Karpas-422 (cell line): ENCODE measurements at regions not wholly inside any gene's neighbourhood (a gene's known extent, or its start where the extent isn't known, plus 50 kb on each side); places are given as distances from the start of the nearest gene placed in this dataset.

ENCODE experiments used
- DNase-seq: peaks from one replicate; pipeline ENCODE4 v3.0.0-alpha.2; 2015
- H2AFZ ChIP-seq: fragments of 200-600 bp; sonication (generic); 2 replicates; pipeline ENCODE4 v1.6.1; 2014; ENCODE audit warnings: antibody characterized with exemption, low read length, mixed read lengths
- H3K27ac ChIP-seq: fragments of 200-600 bp; sonication (generic); 2 replicates; pipeline ENCODE4 v1.5.1; 2014; ENCODE audit warnings: mild to moderate bottlenecking, low read length, moderate library complexity
- H3K27me3 ChIP-seq: fragments of 200-600 bp; sonication (generic); 2 replicates; pipeline ENCODE4 v1.6.1; 2014; ENCODE audit warnings: low read length, mixed read lengths
- H3K36me3 ChIP-seq: fragments of 200-600 bp; sonication (generic); 2 replicates; pipeline ENCODE4 v1.6.1; 2014; ENCODE audit warnings: low read length, mixed read lengths; ENCODE audit not compliant: insufficient read depth
- H3K4me1 ChIP-seq: fragments of 200-600 bp; sonication (generic); 2 replicates; pipeline ENCODE4 v1.6.1; 2014; ENCODE audit warnings: mild to moderate bottlenecking, low read length, mixed read lengths
- H3K4me2 ChIP-seq: fragments of 200-600 bp; sonication (generic); 2 replicates; pipeline ENCODE4 v1.6.1; 2014; ENCODE audit warnings: low read length, low read depth, mild to moderate bottlenecking; ENCODE audit not compliant: poor library complexity, severe bottlenecking
- H3K4me3 ChIP-seq: fragments of 200-600 bp; sonication (generic); 2 replicates; pipeline ENCODE4 v1.5.1; 2014; ENCODE audit warnings: mild to moderate bottlenecking, antibody characterized with exemption, low read length, mixed read lengths
- H3K79me2 ChIP-seq: fragments of 200-600 bp; sonication (generic); 2 replicates; pipeline ENCODE4 v1.6.1; 2014; ENCODE audit warnings: mild to moderate bottlenecking, low read length, mixed read lengths
- H3K9ac ChIP-seq: fragments of 200-600 bp; sonication (generic); 2 replicates; pipeline ENCODE4 v1.6.0; 2014; ENCODE audit warnings: low read length
- H3K9me2 ChIP-seq: fragments of 200-600 bp; sonication (generic), shearing (Covaris generic); replicated peaks from 2 replicates; pipeline ENCODE4 v1.6.0; 2014; ENCODE audit warnings: mild to moderate bottlenecking, low read length, moderate library complexity; ENCODE audit not compliant: insufficient read depth
- H3K9me3 ChIP-seq: fragments of 300-700, 200-600 bp; sonication (generic); 2 replicates; pipeline ENCODE4 v1.6.1; 2014; ENCODE audit warnings: low read length, mixed read lengths
- H4K20me1 ChIP-seq: fragments of 200-600 bp; sonication (generic); 2 replicates; pipeline ENCODE4 v1.6.1; 2014; ENCODE audit warnings: mild to moderate bottlenecking, antibody characterized with exemption, low read length, low read depth; ENCODE audit not compliant: insufficient read depth

- Histone ChIP-seq H3K27me3 (no peaks in the 10 kb centered on the region), H4K20me1 (no peaks in the 10 kb centered on the region), H2AFZ (no peak overlapping the region), H3K4me2 (no peak overlapping the region), H3K9ac (no peak overlapping the region), H3K4me1 (no peaks in the 10 kb centered on the region), H3K4me3 (no peak overlapping the region), H3K79me2 (no peaks in the 10 kb centered on the region), H3K9me3 (no peaks in the 10 kb centered on the region), H3K27ac (no peak overlapping the region), H3K9me2 (no peaks in the 10 kb centered on the region), H3K36me3 (no peaks in the 10 kb centered on the region)
- DNase-seq = no peak
Measured at GRCh38 chr3:137509354-137510045, 254.6 kb upstream of the SOX14 start.

DNA sequence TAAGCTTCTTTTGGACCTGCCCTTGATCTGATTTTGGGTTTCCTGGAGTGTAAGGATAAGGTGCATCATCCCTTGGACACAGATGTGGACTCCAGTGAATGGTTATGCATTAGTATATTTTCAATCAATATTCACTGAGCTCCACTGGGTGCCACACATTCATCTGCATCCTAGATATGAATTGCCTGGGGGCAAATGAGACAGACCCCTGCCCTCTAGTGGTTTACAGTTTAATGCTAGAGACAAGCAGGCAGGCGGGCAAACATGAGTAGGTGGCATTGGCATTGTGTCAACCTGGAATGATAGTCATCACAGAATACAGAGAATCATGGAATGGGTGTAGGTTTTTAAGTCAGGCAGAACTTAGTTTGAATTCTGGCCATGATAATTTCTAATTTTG, 252.5 kb upstream of the SOX14 start:
- H3K4me3 ChIP-seq = no peak overlapping the region
- H4K20me1 ChIP-seq = no peaks in the 10 kb centered on the region
- H3K9me3 ChIP-seq = no peaks in the 10 kb centered on the region
- H3K27me3 ChIP-seq = no peaks in the 10 kb centered on the region
- H3K9ac ChIP-seq = no peak overlapping the region
- no peak overlapping the region for H3K4me2 ChIP-seq
- no peaks in the 10 kb centered on the region for H3K79me2 ChIP-seq
- H3K4me1 ChIP-seq = no peaks in the 10 kb centered on the region
- no peaks in the 10 kb centered on the region for H3K9me2 ChIP-seq
- no peak for DNase-seq
- no peak overlapping the region for H2AFZ ChIP-seq
- no peaks in the 10 kb centered on the region for H3K36me3 ChIP-seq
- H3K27ac ChIP-seq = no peak overlapping the region

DNA sequence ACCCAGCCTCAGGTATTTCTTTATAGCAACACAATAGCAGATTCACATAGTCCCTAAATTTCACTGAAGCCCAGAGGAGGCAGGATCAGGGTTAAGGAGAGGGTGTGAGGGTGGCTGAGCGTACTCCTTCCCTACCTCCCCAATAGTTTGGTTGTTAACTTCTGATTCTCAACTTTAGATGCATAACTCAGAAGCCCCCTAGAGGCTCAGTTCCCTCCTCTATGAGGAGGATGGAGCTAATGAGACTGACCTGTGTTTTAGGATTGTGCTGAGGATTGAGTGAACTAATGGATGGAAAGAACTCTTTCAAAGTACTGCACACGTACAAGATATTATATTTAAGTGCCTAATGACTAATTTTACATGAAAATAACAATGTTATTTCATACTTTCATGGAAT, 249.3 kb upstream of the SOX14 start:
- Histone ChIP-seq H3K9ac (no peak overlapping the region), H3K27me3 (no peaks in the 10 kb centered on the region), H2AFZ (no peak overlapping the region), H3K79me2 (no peaks in the 10 kb centered on the region), H3K4me1 (no peaks in the 10 kb centered on the region), H3K36me3 (no peaks in the 10 kb centered on the region), H3K27ac (no peak overlapping the region), H3K4me3 (no peak overlapping the region), H3K4me2 (no peak overlapping the region), H3K9me3 (no peaks in the 10 kb centered on the region), H3K9me2 (no peaks in the 10 kb centered on the region), H4K20me1 (no peaks in the 10 kb centered on the region)
- peak; percentile 50 for DNase-seq

GRCh38 chr3:137519602-137520001, 244.5 kb upstream of the SOX14 start:
- Histone ChIP-seq H3K79me2 (no peaks in the 10 kb centered on the region), H3K27me3 (0 out of 2 replicates have a peak, but pooled peaks cover 3% of the 10 kb centered on the region), H2AFZ (no peak overlapping the region)

DNA sequence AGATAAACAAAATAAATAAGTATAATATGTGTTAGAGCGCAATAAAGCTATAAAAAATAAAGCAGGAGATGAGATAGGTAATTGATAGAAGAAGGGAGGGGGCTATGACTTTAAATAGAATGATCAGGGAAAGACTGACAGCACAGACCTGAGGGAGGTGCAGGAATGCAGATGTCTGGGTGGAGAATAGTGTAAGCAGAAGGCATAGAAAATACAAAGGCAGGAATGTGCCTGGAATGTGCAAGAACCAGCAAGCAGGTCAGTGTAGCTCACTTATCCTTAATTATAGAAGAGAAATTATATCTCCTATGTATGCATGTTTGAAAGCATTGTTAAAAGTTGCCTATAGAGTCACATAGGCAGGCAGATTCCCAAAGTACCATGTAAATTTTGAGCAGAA, 239.4 kb upstream of the SOX14 start:
- Histone ChIP-seq H3K27ac (no peak overlapping the region), H3K79me2 (no peaks in the 10 kb centered on the region), H3K4me2 (no peak overlapping the region), H3K4me3 (no peak overlapping the region), H3K9me2 (peaks cover 4% of the 10 kb centered on the region; the same call in 1 of the 2 replicates), H3K27me3 (0 out of 2 replicates have a peak, but pooled peaks cover 3% of the 10 kb centered on the region), H3K4me1 (peaks cover under 1% of the 10 kb centered on the region; the same call in 1 of the 2 replicates), H2AFZ (no peak overlapping the region), H3K9ac (no peak overlapping the region), H3K36me3 (no peaks in the 10 kb centered on the region), H4K20me1 (no peaks in the 10 kb centered on the region), H3K9me3 (no peaks in the 10 kb centered on the region)
- DNase-seq = no peak

More at GRCh38 chr3:137519602-137520001, 244.5 kb upstream of the SOX14 start:
- H3K36me3 ChIP-seq = no peaks in the 10 kb centered on the region
- H3K9me2 ChIP-seq = no peaks in the 10 kb centered on the region
- H3K27ac ChIP-seq = no peak overlapping the region
- no peak overlapping the region for H3K4me3 ChIP-seq
- DNase-seq = no peak
- no peaks in the 10 kb centered on the region for H3K4me1 ChIP-seq
- no peak overlapping the region for H3K4me2 ChIP-seq
- no peak overlapping the region for H3K9ac ChIP-seq
- H3K9me3 ChIP-seq = no peaks in the 10 kb centered on the region
- H4K20me1 ChIP-seq = no peaks in the 10 kb centered on the region

- H3K4me3 ChIP-seq = no peak overlapping the region
- no peaks in the 10 kb centered on the region for H3K36me3 ChIP-seq
- H3K27ac ChIP-seq = no peak overlapping the region
- DNase-seq = no peak
- no peaks in the 10 kb centered on the region for H4K20me1 ChIP-seq
- H3K4me1 ChIP-seq = peaks cover 8% of the 10 kb centered on the region
- no peak overlapping the region for H3K4me2 ChIP-seq
- H3K9me3 ChIP-seq = no peaks in the 10 kb centered on the region
- H3K79me2 ChIP-seq = no peaks in the 10 kb centered on the region
- 0 out of 2 replicates have a peak, but pooled peaks cover 3% of the 10 kb centered on the region for H3K27me3 ChIP-seq
- peaks cover 4% of the 10 kb centered on the region; the same call in 1 of the 2 replicates for H3K9me2 ChIP-seq
- no peak overlapping the region for H3K9ac ChIP-seq
- no peak overlapping the region for H2AFZ ChIP-seq
Measured at GRCh38 chr3:137525471-137525870, 238.6 kb upstream of the SOX14 start.

DNA sequence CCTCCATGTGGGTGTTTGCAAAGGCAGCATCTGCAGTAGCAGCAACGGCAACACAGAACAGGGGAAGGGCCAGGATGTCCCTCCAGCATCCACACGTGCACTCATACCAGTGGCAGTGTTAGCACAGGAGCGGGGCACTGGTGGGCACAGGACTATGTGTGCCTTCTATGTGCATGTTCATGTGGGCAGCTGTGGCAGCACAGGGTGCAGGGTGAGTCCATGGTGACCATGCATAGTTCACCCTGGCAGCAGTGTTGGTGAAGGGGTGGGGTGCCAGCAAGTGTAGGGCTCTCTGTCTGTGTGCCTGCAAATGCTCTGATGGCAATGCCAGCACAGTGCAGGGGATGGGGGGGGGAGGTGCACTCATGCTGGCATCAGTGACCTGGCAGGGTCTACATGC, 222.1 kb upstream of the SOX14 start:
- Histone ChIP-seq H4K20me1 (no peaks in the 10 kb centered on the region), H3K36me3 (no peaks in the 10 kb centered on the region), H3K4me1 (no peaks in the 10 kb centered on the region), H3K27ac (no peak overlapping the region), H3K9me2 (no peaks in the 10 kb centered on the region), H3K9me3 (no peaks in the 10 kb centered on the region), H2AFZ (no peak overlapping the region), H3K4me3 (no peak overlapping the region), H3K27me3 (no peaks in the 10 kb centered on the region), H3K9ac (no peak overlapping the region), H3K4me2 (no peak overlapping the region), H3K79me2 (no peaks in the 10 kb centered on the region)
- no peak for DNase-seq

GRCh38 chr3:137554242-137554641, 209.9 kb upstream of the SOX14 start:
- Histone ChIP-seq H3K79me2 (no peaks in the 10 kb centered on the region), H3K4me2 (no peak overlapping the region)

More at GRCh38 chr3:137554242-137554641, 209.9 kb upstream of the SOX14 start:
- no peaks in the 10 kb centered on the region for H4K20me1 ChIP-seq
- DNase-seq = no peak
- H3K9me3 ChIP-seq = no peaks in the 10 kb centered on the region
- no peak overlapping the region for H3K4me3 ChIP-seq
- no peak overlapping the region for H3K27ac ChIP-seq
- H3K36me3 ChIP-seq = no peaks in the 10 kb centered on the region
- no peaks in the 10 kb centered on the region for H3K27me3 ChIP-seq
- no peak overlapping the region for H2AFZ ChIP-seq
- H3K9ac ChIP-seq = no peak overlapping the region
- no peaks in the 10 kb centered on the region for H3K4me1 ChIP-seq
- no peaks in the 10 kb centered on the region for H3K9me2 ChIP-seq
